DMS53 treated with DMSO at 0.1 percent for 48 hours (cell line): ENCODE measurements at regions not wholly inside any gene's neighbourhood (a gene's known extent, or its start where the extent isn't known, plus 50 kb on each side); places are given as distances from the start of the nearest gene placed in this dataset.
"Not testable (repeated sequence)": the region's sequence is repeated elsewhere in the genome, so short reads cannot be mapped to it uniquely, and the experiment has no call there.

Experiments used
- DNase-seq: peaks from one replicate; lab custom pipeline; 2025; ENCODE audit not compliant: unreplicated experiment; lab: John Stamatoyannopoulos, UW

- no peak for DNase-seq
Observed at GRCh38 chr7:119232091-119232490, 1007.6 kb downstream of the ANKRD7 start.

DNA sequence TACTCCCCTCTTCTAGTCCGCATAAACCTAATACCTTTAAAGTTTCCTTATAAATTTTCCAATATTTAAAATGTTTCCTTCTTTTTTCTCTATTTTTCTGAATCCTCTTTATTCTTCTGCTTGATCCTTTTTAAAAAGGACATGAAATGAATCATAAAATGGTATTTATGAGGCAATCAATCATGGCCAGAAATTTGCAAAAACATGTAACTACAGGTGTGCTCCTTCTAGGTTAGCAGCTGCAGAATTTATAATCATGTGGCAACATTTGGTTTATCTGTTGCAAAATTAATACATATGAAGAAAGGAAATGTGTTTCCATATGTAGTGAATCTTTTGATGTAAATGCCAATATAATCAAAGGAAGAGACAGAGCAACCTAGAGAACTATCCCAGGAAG is 1008.5 kb downstream of the ANKRD7 start:
- DNase-seq = no peak

GRCh38 chr7:119252962-119253361 is 1020.0 kb upstream of the KCND2 start:
- DNase-seq = no peak

- peak; percentile 22 for DNase-seq
Observed at GRCh38 chr7:119254742-119255141, 1018.2 kb upstream of the KCND2 start.

- DNase-seq = peak; percentile 27
Observed at GRCh38 chr7:119256001-119256400, 1017.0 kb upstream of the KCND2 start.

DNA sequence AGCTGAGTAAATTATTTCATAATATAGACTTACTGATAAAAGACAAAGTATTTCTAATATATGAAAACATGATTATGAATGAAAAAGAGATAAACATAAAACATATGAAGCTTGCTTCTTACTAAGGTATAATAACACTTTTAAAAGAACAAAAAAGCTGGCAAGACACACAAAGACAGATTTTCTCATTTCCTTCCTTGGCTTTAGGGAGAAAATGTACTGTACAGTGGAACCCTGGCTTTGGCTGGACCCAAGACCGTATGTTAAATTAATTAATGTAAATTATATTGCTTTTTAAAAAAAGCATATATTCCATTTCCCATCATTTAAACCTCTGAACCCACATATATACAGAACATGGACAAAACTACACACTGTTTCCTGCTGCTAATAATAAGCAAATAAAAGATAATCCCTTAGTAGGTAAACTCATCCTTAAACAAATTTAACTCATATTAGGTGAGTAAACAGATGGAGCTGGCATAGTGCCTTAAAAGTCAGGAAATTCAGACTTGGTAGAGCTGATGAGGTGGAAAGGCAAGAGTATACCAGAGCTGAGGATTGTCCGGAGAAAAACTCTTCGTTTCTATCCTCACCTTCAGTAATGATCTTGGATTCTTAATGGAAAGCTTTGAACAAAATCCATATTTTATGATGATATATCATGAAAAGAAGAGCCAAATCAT is 1016.4 kb upstream of the KCND2 start:
- peak; percentile 98 for DNase-seq

- not testable (repeated sequence) for DNase-seq
Observed at GRCh38 chr7:119266790-119267189, 1006.2 kb upstream of the KCND2 start.

DNA sequence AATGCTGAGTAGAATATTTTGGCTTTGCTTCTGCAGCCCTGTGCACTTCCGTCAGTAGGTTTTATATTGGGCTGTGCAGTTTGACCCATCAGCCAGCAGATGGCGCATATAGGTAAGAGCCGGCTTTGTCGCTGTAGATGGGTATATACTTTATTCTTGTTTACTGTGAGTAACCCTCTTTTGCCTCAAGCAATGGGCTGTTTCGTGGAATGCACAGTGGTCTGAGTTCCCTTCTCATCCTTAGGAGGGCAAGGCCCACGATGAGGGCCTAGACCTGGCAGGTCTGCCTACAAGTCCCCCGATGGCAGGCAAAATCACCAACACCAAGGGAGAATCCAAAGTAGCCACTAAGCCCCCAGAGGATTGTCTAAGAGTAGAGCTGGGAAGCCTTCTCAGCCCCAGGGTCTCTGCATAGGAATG is 1002.9 kb upstream of the KCND2 start:
- DNase-seq = peak; percentile 85

DNA sequence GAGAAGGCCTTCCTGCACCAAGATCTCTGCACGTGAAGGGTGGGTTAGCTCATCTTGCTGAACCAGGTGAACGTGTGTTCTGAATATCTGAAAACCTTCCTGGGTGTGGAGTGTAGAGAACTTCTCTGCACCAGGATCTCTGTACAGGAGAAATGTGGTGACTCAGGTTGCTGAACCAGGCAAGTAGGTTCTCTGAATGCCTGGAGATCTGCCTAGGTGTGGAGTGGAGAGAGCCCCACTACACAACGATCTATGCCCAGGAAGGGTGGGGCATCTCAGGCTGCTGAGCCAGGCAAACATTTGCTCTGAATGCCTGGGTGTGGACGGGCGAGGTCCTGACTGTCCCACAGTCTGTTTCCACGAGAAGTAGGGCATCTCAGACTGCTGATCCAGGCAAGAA is 1002.3 kb upstream of the KCND2 start:
- no peak for DNase-seq

DNA sequence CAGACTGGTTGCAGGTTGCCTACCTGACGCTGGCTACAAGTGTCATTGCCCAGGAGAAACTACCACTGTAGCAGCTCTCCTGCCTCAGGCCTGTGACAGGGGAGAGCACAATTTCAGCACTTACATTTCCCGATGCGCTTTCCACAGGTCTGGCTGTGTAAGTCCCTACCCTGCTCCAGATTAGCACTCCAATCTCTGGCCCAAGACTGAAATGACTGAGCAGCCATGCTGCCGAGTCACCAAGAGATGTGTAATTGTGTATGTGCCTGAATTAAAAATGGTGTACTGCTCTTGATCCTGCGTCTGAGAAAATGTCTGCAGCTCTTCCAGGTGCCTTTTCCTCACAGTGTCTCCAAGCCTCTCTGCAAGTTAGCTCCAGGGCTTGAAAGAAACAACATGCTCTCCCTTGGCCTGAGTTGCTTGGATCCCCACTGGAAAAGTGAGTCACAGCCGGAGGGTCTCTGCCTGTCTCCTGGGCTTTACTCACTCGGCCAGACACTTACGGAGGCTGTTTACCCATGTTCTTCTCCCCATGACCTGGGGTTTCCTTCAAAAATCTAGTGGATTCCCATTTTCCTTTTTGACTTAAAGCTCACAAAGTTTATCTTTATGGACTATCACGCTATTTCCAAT is 1001.7 kb upstream of the KCND2 start:
- no peak for DNase-seq

- DNase-seq = no peak
Observed at GRCh38 chr7:119281181-119281846, 991.7 kb upstream of the KCND2 start.

DNA sequence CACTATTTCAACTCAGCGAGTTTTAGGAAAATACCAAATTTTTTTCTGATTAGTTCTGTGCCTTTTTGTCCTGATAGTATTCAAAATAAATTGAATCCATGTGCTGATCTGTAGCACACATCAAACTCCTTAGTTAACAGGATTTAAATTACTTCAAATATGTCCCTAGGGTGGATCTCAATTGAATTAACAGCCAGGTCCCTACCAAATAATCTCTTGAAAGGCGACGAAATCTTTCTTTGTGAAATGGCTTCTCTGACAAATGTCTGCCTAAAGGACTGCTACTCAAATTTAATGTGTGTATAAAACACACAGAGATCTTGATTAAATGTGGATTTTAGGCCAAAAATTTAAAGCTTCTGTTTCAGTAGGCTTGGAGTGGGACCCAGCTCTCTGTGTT is 989.6 kb upstream of the KCND2 start:
- no peak for DNase-seq

DNA sequence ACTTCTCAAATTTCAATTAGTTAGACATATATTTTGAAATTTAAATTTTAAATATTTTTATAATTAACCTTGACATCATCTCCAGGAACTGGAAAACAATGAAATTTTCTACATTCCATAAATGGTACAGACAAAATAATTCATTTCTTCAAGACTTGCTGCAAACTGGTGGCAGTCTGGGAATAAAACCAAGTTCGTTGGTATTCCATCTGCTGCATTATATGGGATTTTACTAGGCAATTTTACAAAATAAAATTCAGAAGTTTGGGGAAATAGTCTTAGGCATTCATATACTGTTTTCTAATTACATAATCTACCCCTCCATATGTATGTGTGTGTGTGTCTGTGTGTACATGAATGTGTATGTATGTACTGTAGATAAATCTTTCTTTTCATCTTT is 984.6 kb upstream of the KCND2 start:
- no peak for DNase-seq

- not testable (repeated sequence) for DNase-seq
Observed at GRCh38 chr7:119300341-119300740, 972.6 kb upstream of the KCND2 start.

GRCh38 chr7:119320316-119320715 is 952.7 kb upstream of the KCND2 start:
- DNase-seq = peak; percentile 13

GRCh38 chr7:119329715-119330114 is 943.3 kb upstream of the KCND2 start:
- no peak for DNase-seq

- DNase-seq = peak; percentile 85
Observed at GRCh38 chr7:119335405-119335804, 937.6 kb upstream of the KCND2 start.

GRCh38 chr7:119341822-119342221 is 931.2 kb upstream of the KCND2 start:
- no peak for DNase-seq

GRCh38 chr7:119343289-119343688 is 929.7 kb upstream of the KCND2 start:
- DNase-seq = no peak

- DNase-seq = no peak
Observed at GRCh38 chr7:119344466-119344865, 928.5 kb upstream of the KCND2 start.

DNA sequence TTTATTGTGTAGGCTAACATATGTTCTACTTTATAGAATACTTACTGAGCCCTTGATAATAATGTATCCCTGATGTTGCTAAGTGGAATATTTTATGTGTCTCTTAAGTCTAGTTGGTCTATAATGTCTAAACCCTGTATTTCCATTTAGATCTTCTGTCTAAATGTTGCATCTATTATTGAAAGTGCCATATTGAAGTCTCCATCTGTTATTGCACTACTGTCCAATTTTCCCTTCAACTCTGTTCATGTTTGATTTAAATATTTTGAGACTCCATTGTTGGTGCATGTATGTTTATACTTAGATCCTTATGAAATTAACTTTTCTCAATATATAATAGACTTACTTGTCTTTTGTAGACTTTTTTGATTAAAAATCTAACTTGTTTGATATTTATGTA is 924.5 kb upstream of the KCND2 start:
- DNase-seq = no peak

DNA sequence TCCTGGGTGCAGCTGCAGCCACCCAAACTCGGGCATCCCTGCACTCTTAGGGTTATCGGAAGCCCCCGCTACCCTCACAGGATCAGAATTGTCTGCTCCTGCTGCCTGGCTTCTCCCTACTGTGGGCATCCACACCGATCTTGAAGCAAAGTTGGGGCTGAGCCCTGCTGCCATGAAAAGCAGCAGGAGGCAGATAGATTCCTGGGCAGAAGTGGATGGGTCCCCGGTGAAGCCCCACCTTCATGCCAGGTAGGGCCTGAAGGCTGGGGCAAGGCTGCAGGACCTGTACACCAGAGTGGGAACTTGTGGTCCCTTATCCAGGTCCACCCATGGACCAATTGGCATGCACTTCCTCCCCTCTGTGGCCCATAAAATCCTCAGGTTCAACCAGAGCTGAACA is 922.6 kb upstream of the KCND2 start:
- no peak for DNase-seq
